Fibroblast of the aortic adventitia (primary cell): ENCODE measurements at regions not wholly inside any gene's neighbourhood (a gene's known extent, or its start where the extent isn't known, plus 50 kb on each side); places are given as distances from the start of the nearest gene placed in this dataset.

Experiments used
- DNase-seq: peaks from one replicate; pipeline ENCODE4 v3.0.0-alpha.2; 2010; ENCODE audit warnings: low read depth
- H3K4me3 ChIP-seq: 2 replicates; pipeline ENCODE4 v1.5.1; 2011; ENCODE audit warnings: low read depth, mild to moderate bottlenecking, control low read depth, low read length, moderate library complexity
- TF ChIP-seq, protein P1 (sequence below): IDR thresholded peaks from 2 replicates; pipeline ENCODE4 v1.5.1; 2011; ENCODE audit warnings: mild to moderate bottlenecking, low read length, control low read depth, inconsistent platforms; ENCODE audit not compliant: insufficient read depth

DNA sequence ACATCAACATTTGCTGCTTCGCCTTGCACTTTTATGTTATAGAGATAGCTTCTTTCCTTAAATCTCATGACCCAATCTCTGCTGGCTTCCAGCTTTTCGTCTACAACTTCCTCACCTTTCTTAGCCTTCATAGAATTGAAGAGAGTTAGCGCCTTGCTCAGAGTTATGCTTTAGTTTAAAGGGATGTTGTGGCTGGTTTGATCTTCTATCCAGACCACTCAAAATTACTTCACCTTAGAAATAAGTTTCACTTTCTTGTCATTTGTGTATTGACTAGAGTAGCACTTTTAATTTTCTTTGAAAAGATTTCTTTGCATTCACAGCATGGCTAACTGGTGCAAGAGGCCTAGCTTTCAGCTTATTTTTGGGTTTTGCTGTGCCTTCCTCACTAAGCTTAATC lies 414.2 kb downstream of the ZNF608 start:
- no peak overlapping the region for H3K4me3 ChIP-seq
- DNase-seq: no peak
- TF ChIP-seq, protein P1, sequence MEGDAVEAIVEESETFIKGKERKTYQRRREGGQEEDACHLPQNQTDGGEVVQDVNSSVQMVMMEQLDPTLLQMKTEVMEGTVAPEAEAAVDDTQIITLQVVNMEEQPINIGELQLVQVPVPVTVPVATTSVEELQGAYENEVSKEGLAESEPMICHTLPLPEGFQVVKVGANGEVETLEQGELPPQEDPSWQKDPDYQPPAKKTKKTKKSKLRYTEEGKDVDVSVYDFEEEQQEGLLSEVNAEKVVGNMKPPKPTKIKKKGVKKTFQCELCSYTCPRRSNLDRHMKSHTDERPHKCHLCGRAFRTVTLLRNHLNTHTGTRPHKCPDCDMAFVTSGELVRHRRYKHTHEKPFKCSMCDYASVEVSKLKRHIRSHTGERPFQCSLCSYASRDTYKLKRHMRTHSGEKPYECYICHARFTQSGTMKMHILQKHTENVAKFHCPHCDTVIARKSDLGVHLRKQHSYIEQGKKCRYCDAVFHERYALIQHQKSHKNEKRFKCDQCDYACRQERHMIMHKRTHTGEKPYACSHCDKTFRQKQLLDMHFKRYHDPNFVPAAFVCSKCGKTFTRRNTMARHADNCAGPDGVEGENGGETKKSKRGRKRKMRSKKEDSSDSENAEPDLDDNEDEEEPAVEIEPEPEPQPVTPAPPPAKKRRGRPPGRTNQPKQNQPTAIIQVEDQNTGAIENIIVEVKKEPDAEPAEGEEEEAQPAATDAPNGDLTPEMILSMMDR: no peak

DNA sequence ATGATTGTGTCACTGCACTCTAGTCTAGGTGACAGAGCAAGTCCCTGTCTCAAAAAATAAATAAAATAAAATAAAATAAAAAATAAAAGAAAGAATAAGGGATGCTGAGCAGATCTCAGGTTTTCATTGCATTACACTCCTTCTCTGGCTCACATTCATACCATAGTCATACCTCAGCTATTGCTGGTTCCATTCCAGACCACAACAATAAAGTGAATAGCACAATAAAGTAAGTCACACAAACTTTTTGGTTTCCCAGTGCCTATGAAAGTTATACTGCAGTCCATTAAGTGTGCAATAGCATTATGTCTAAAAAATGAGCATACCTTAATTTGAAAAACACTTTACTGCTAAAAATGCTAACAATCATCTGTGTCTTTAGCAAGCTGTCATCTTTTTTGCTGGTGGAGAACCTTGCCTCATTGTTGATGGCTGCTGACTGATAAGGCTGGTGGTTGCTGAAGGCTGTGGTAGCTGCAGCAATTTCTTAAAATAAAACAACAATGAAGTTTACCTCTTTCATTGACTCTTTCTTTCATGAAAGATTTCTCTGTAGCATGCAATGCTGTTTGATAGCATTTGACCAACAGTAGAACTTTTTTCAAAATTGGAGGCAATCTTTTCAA lies 415.7 kb downstream of the ZNF608 start:
- peak; percentile 45 for DNase-seq
- H3K4me3 ChIP-seq: no peak overlapping the region
- TF ChIP-seq, protein P1: no peak

DNA sequence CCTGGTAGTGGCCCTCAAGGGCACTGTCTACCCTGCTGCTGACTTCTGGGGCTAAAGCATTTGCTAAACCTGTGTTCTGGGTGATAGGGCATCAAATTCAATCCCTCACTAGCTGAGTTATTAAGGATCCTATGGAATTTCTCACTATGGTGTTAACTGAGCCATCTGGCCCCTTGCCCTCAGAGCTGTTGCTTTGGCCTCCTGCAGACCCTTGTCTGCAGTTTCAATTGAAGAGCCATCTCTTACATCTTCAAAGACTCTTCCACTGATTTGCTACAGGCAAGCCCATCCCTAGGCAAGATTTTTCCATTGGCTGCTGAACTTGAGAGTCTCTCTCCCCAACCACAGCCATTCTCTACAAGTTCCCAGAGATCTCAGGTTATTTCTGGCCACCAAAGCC lies 418.2 kb downstream of the ZNF608 start:
- no peak overlapping the region for H3K4me3 ChIP-seq
- TF ChIP-seq, protein P1: no peak
- DNase-seq: no peak

DNA sequence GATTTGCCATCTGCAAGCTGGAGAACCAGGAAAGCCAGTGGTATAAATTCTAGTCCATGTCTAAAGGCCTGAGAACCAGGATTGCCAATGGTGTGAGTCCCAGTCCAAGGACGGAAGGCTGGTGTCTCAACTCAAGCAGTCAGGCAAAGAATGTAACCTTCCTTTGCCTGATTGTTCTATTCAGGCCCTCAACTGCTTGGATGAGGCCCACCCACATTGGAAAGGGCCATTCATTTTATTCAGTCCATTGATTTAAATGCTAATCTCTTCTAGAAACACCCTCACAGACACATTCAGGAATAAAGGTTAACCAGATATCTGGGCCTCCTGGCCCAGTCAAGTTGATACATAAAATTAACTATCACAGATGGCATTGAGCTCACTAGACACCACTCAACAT lies 427.8 kb downstream of the ZNF608 start:
- TF ChIP-seq, protein P1: no peak
- no peak for DNase-seq
- H3K4me3 ChIP-seq: no peak overlapping the region

DNA sequence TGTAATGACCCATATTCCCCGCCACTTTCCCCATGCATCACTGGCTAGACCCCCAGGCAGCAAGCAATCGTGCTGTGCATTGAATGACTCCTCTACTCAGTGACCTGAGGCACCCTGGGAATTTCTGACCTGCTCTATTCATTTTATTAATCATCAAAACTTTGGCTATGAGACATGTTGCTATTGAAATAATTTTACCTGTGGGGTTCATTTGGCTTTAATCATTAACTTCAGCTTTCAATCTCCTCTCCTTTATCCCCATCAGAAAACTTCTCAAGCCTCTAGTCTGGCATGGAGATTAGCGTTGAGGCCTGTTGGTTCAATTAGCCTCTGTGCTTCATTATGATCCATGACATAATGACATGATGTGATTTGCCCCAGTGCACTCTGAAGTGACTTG lies 429.0 kb downstream of the ZNF608 start:
- TF ChIP-seq, protein P1: no peak
- H3K4me3 ChIP-seq: no peak overlapping the region
- DNase-seq: no peak

DNA sequence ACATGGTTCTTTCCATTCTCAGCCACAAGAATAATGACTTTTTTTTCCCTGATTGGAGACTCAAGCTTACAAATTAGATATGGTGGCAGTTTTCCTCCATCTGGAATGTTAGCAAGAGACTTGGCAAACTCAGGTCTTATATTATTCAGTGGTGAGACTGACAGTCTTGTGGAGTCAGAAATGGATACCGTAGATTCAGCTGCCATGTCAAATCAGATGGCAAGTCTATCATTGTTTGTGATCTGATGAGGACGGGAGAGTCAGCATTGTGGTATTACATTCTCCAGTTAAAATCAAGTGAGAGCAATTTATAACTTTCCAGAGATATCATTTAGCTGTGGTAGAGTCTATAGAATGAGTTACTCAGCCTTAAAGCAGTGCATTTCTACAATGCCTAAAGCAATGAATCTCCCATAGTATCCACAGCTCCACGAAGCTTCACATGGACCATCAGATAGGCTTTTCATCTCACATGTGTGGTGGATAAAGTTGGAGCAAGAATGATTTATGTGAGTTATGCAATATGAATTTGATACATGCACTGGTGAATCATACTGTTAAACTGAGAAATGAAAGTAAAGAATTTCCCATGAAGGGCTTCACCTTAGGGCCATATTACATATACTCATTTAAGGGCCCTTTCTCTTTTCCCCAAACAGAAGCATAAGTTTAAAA lies 430.6 kb downstream of the ZNF608 start:
- no peak overlapping the region for H3K4me3 ChIP-seq
- DNase-seq: peak; percentile 38
- TF ChIP-seq, protein P1: no peak
